ENCODE measurements at regions not wholly inside any gene's neighbourhood (a gene's known extent, or its start where the extent isn't known, plus 50 kb on each side); places are given as distances from the start of the nearest gene placed in this dataset.

DNA sequence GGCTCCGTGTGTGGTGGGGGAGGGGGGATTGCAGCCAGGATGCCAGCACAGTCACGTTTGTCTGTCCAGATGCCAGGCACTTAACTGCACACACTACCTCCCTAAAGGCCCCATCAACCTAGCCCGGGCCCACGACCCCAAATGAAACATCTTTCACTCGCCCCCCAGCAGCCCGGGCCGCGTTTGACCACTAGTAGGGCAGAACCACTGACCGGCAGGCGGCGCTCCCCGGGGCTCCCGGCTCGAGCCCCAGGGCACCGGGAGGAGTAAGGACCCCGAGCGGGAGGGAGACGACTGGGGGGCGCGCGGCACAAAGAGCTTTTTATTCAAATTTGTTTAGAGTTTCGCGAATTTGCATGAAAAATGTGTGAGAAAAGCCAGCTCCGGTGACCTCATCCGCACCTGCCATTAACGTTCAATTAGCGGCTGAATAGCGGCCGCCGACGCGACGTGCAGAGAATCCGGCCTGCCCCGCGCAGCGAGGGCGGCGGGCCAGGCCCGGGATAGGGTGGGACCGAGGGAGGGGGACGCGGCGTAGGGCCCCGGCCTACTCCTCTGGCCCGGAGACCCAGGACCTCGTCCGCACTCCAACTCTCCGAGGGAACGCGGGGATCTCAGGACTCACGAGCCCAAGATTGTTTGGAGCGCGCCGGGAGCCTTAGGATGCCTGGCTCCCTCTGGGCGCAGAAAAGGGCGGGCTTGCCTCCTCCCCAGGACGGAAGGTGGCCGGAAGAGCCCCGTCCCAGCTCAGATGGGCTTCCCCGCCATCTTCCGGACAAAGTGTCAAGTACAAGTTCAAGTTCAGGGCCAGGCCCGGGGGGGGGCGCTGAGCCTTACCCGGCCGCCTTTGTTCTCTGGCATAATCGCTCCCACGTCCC lies 64.9 kb upstream of the POLG start:
- DNase-seq: peak; percentile 47 to 54

DNA sequence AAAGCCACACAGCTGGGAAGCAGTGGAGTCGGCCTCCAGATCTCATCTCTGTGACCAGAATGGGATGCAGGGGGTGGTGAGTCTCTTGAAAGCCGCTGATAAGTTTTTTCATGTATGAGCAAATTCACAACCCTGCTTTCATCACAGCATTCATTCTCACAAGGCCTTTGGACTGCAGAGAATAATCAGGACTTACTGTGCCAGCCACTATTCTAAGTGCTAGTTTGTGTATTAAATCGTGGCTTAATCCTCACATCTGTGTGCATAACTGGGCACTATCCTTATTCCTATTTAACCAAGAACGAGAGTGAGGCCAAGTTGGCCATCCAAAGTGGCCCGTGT lies 64.2 kb upstream of the POLG start:
- DNase-seq: no peak

DNA sequence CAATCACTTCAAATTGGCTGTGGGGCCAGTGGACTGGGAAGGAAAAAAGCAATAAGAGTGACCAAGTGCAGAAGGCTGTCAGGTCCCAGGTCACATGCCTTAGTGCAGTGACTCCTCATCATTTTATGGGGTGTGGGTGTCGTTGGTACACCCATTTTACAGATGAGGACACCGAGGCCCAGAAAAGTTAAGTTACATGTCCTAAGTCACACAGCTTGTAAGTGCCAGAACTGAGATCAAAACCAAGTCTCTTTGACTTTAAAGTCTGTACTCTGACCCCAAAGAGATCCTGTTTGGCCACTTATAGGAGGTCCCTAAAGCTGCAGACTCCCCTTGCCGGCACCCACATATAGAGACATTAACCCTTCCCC lies 63.0 kb upstream of the POLG start:
- no peak for DNase-seq

DNA sequence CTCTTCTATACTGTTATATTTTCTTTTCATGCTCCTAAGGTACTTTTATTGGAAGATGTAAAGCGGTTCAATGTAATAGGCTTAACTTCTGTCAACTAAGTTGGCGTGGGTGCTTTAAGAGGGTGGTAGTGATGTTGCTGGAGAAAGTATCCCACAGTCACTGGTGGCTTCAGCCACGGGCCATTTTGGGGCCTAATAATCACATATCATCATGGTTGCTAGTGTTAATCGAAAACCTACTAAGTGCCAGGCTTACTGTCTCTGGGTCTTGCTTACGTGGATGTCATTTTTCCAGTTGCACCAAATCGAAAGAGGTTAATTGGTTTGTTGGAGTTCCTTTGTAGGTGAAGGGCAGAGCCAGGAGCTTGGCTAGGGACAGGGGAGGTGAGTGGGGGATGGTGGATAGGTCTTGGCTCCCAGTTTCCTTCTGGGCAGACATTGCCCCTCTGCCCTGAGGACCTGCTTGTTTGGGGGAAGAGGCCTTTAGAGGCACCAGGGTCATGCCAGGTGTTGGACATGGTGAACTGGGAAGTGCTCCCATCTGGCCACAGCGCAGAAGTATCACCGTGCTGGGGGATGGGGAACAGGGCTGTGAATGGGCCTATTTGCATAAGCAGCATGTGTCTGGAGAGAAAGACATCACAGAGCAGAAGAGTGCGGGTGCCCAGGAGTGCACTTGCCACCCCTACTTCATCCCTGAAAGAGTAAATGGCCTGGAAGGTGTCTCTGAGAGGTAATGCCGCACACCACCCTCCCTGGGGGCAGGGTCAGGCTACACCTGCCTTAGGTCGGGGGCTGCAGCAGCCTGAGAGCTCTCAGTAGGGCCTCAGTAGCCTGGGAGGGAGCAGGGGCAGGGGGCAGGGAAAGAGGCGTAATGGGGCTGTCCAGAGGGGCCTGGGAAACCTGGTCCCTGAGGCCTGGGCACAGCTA lies 62.4 kb upstream of the POLG start:
- no peak for DNase-seq

DNA sequence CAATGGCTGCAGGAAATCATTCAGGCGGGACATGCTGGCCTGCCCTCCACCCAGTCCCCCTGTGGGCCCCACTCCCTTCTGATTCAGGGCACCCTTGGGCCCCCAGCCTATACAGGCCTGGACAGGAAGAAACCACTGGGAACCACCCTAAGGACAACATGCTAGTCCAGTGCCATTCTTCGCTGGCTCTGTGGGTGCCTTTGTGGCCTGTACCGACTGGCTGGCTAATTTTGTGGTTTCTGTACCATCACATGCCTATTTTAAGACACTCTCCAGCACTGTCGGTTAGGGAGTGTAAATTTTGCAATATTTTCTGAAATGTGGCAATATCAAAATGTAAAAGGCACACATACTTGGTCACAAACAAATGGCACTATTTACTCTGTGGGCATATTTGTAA lies 61.4 kb upstream of the POLG start:
- no peak for DNase-seq

DNA sequence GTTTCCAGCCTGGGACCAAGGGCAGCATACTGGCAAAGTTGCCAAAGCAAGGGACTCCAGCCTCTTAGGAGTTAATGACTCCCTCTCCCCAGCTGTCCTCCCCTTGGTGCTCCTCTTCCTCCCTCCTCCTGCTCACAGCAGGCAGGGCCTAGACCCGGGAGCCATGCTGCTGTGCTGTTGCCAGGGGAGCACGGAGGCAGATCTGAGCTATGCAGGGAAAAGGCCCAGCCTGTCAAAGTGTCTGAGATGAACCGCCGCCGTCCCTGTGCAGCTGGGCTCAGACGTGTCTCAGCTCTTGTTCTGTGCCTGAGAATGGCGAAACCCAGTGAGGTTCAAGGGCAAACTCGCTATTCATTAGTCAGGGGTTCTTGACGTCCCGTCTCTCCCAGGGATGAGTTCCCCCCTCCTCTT lies 60.8 kb upstream of the POLG start:
- no peak for DNase-seq

DNA sequence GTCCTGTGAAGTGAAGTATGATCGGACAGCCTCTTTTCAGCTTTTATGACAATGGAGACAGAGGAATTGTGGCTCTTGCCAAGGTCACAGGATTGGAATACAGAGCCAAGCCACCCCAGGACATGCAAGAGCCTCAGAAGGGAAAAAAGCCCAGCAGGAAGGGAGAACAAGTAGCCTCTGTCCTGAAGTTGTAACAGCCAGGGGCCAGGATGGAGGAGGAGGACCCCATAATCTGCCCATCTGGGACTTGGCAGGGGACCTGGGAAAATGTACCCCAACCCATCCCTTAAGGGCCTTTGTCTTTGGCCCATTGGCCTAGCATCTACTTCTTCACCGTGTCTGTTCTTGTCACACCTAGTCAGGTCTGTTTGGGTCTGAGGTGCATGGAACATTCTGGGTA lies 60.4 kb upstream of the POLG start:
- no peak for DNase-seq

DNA sequence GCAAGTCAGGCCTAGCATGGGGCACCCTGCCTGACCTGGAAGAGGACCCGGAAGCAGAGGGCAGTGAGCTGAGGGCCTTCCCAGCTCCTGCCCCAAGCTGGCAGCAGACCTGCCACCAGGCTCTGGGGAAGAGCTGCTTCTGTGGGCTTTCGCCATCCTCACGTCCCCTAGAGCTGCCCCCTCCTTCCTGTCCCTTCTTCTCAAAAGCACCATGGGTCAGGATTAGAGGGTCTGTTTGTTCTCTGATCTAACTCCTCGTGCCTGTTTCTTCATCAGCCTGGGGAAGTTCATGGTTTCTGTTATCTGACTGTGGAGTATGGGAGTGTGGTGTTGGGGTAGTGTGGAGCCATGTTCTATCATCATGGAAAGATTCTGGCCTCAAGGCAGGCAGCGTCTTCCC lies 58.4 kb upstream of the POLG start:
- no peak for DNase-seq

DNA sequence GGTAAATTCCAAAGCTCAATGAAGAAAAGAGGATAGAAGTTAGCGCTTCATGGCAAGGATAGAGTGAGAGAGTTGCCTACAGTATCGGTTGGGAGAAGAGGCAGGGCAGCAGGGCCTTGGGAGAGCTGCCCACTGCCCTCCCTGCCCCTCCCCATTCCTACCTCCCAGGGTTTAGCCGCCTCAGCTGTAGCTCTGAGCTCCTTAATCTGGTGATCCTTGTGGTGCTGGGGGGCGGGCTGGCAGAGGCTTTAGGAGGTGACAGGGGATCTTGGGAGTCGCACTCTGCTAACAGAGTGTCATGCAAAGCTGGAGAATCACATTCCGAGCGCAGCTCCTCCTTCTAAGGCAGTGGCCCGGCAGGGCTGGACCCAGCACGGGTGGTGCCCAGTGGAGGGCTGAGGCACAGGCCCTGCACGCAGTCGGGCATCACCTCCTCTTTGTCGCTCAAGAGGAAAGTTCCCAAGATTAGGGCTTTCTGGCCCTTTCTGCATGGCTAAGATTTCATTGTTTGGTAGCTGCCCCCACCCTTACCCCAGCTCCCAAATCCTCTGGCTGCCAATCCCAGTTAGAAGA lies 57.1 kb upstream of the POLG start:
- no peak for DNase-seq

DNA sequence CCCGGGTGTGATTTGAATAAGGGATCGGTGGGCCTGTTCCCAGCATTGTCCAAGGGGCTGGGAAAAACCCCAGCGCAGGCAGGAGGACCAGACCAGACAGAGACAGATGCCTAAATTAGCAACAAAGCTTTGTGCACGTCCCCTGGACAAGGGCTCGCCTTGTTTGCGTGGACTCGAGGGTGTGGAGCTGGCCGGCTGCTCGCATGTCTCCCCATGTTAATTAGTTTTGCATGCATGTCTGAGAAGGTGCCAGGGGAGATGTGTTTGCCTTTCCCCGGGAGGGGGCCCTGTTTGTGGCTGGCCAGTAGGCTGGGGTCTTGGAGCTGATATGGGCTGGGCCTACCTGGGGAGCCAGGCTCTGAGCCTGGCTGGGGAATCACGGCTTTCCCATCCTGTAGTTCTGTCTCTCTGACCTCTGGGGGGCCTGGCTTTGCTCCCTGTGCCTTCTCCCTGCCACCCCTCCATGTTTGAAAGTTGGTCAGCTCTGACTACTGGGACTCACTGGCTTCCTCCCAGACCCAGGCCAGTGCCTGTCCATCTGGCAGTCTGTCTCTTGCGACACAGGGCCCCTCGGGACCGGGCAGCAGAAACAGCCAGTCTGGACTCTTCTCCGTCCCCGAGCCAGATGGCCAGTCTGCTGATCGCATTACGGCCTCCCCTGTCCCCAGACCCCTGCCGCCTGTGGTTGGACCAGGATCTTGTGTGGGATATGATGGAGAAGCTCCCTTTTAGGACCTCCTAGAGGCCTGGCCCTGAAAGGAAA lies 55.4 kb upstream of the POLG start:
- DNase-seq: no peak

DNA sequence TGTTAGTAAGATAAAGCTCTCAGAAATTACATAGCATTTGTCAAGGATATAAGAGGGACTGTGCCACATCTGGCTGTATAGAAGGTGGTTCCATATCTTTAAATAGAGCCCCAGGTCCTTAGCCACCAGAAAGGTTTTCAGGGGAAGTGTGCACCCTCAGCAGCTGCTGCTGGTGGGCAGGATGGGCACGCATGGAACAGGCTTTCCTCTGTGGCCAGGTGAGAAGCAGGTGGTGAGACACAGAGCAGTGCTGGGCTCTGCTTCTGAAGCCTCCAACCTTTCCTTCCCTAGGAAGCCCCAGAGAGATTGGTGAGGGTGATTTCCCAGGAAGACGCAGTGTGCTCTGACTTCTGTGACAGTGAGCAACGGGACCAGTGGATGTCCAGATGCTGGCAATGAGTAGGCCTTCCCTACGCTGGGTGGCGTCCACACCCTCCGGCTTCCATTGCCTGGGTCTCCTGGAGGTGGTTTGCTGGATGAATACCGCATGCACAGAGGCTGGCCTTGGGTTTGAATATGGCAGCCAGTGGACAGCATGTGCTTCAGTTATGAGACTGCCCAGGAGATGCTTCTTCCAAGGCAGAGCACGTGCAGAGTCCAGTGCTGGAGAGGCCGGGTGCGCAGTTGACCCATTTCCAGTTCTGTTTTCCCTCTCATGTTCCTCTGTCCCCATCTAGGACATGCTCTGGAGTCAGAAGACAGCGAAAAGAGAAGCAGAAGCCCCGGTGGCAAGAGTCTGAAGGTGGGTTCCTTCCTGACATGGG lies 52.7 kb upstream of the POLG start:
- DNase-seq: no peak

DNA sequence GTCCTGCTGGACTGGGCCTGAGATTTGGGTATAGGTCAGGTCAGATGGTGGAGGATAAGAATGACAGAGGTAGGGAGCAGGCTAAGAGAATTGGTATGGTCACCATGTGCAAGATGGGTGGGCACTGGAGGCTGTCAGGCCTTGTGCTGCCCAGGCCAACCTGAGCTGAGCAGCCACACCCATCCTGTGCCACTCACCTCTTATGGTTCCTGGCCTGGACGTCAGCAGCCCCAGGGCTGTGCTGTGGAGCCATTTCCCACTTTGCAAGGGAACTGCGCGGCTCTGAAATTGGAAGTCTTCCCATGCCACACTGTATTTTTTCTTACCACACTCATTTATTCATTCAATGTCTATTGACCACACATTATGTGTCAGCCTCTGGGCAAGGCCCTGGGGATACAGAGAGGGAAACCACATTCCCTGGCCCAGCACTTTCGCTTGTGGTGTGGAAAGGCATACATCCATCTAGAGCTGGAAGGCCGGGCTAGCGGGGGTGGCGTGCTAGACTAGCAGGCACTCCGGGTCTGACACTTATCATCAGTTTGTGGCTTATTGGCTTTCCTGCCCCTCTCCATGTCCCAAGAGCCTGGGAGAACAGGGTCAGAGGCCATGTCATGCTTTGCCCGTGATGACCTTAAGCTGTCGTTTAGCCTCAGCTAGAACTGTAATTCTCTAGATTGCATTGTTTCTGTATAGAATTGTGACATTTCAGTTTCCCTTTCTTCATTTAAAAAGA lies 51.1 kb upstream of the POLG start:
- no peak for DNase-seq
